CD14-positive monocyte (primary cell): ENCODE measurements at regions not wholly inside any gene's neighbourhood (a gene's known extent, or its start where the extent isn't known, plus 50 kb on each side); places are given as distances from the start of the nearest gene placed in this dataset.
"Not testable (repeated sequence)": the region's sequence is repeated elsewhere in the genome, so short reads cannot be mapped to it uniquely, and the experiment has no call there.

Experiments used
- DNase-seq, 3 donors: peaks; one replicate each; pipeline ENCODE4 v3.0.0-alpha.2; 2011 to 2022
- H2AFZ ChIP-seq: 2 replicates; pipeline ENCODE4 v1.6.0; 2012; ENCODE audit warnings: mild to moderate bottlenecking, low read depth, low read length, inconsistent platforms; ENCODE audit not compliant: insufficient read depth, poor library complexity, severe bottlenecking
- H3K27ac ChIP-seq, 2 donors: 1 replicate in 1 of 2; 2 replicates in 1 of 2; pipeline ENCODE4 v1.5.1; 2012 to 2013; ENCODE audit warnings: low read length in 2 of 2, control low read depth in 1 of 2, inconsistent platforms in 1 of 2, low read depth in 1 of 2, mild to moderate bottlenecking in 1 of 2
- H3K27me3 ChIP-seq, 2 donors: one replicate each; pipeline versions ENCODE4 v1.6.0 to v1.6.1; 2011 to 2013; ENCODE audit warnings: low read length in 2 of 2; ENCODE audit not compliant: control insufficient read depth in 2 of 2, insufficient read depth in 2 of 2
- H3K36me3 ChIP-seq, 2 donors: replicated peaks in 1 of 2; 1 replicate in 1 of 2; 2 replicates in 1 of 2; pipeline versions ENCODE4 v1.5.1 to v1.6.1; 2012 to 2013; ENCODE audit warnings: low read length in 2 of 2, control low read depth in 1 of 2, inconsistent platforms in 1 of 2, mild to moderate bottlenecking in 1 of 2; ENCODE audit not compliant: insufficient read depth in 2 of 2, control insufficient read depth in 1 of 2
- H3K4me1 ChIP-seq, 2 donors: 1 replicate in 1 of 2; 2 replicates in 1 of 2; pipeline versions ENCODE4 v1.5.1 to v1.6.1; 2012 to 2013; ENCODE audit warnings: low read length in 2 of 2, control low read depth in 1 of 2, inconsistent platforms in 1 of 2, mild to moderate bottlenecking in 1 of 2, moderate library complexity in 1 of 2; ENCODE audit not compliant: insufficient read depth in 2 of 2, control insufficient read depth in 1 of 2
- H3K4me2 ChIP-seq: replicated peaks from 2 replicates; pipeline ENCODE3; 2012; ENCODE audit warnings: low read length, moderate library complexity, mild to moderate bottlenecking; ENCODE audit not compliant: poor library complexity, severe bottlenecking; ENCODE audit errors: extremely low read depth
- H3K4me3 ChIP-seq, 3 experiments: fragments of 200-600 bp in 1 of 3; sonication (generic) in 1 of 3; replicated peaks in 1 of 3; 1 replicate in 2 of 3; 2 replicates in 1 of 3; pipeline ENCODE4 v1.5.1; 2011 to 2013; ENCODE audit warnings: low read length in 3 of 3, mild to moderate bottlenecking in 3 of 3, control low read depth in 2 of 3, low read depth in 2 of 3, inconsistent platforms in 1 of 3, moderate library complexity in 1 of 3
- H3K79me2 ChIP-seq: 2 replicates; pipeline ENCODE4 v1.6.0; 2012; ENCODE audit warnings: mild to moderate bottlenecking, control low read depth, inconsistent platforms, low read length, moderate library complexity; ENCODE audit not compliant: insufficient read depth
- H3K9ac ChIP-seq: 2 replicates; pipeline ENCODE4 v1.6.0; 2017; ENCODE audit warnings: low read length, mild to moderate bottlenecking; ENCODE audit not compliant: insufficient read depth, poor library complexity, severe bottlenecking
- H3K9me3 ChIP-seq, 2 donors: replicated peaks in 1 of 2; 1 replicate in 1 of 2; 2 replicates in 1 of 2; pipeline versions ENCODE4 v1.5.1 to v1.6.1; 2012 to 2013; ENCODE audit warnings: low read length in 2 of 2, control low read depth in 1 of 2; ENCODE audit not compliant: control insufficient read depth in 1 of 2, insufficient read depth in 1 of 2
- H4K20me1 ChIP-seq: 2 replicates; pipeline ENCODE4 v1.6.0; 2012; ENCODE audit warnings: mild to moderate bottlenecking, low read length, control low read depth, moderate library complexity; ENCODE audit not compliant: insufficient read depth
- H3K27ac Mint-ChIP-seq, 7 donors: one replicate each; pipeline ENCODE4 v1.8.0; 2020; ENCODE audit warnings: mild to moderate bottlenecking in 7 of 7, mixed read lengths in 7 of 7, moderate library complexity in 6 of 7, inconsistent platforms in 2 of 7
- H3K27me3 Mint-ChIP-seq, 3 donors: one replicate each; pipeline ENCODE4 v1.8.0; 2021 to 2022; ENCODE audit warnings: low read depth in 3 of 3, mild to moderate bottlenecking in 3 of 3, mixed read lengths in 3 of 3, moderate library complexity in 3 of 3, inconsistent platforms in 1 of 3
- H3K36me3 Mint-ChIP-seq, 2 donors: one replicate each; pipeline ENCODE4 v1.8.0; 2020; ENCODE audit warnings: mixed read lengths in 2 of 2, inconsistent platforms in 1 of 2, mild to moderate bottlenecking in 1 of 2
- H3K4me1 Mint-ChIP-seq: one replicate; pipeline ENCODE4 v1.8.0; 2020; ENCODE audit warnings: mild to moderate bottlenecking, mixed read lengths
- H3K4me3 Mint-ChIP-seq, 2 donors: one replicate each; pipeline ENCODE4 v1.8.0; 2020; ENCODE audit warnings: mild to moderate bottlenecking in 2 of 2, mixed read lengths in 2 of 2, moderate library complexity in 1 of 2
- H3K9me3 Mint-ChIP-seq, 7 donors: one replicate each; pipeline ENCODE4 v1.8.0; 2020 to 2022; ENCODE audit warnings: mixed read lengths in 7 of 7, mild to moderate bottlenecking in 6 of 7, moderate library complexity in 6 of 7, inconsistent platforms in 2 of 7
- CTCF ChIP-seq: fragments of 200-600 bp; IDR thresholded peaks from one replicate; pipeline ENCODE4 v1.8.0; 2022; ENCODE audit warnings: antibody characterized with exemption, mild to moderate bottlenecking
- WGBS: methylation state at CpG from one replicate; pipeline ENCODE4 v1.1.5; 2013; ENCODE audit warnings: missing lambda C conversion rate; ENCODE audit not compliant: insufficient coverage; 5-methylcytosine and 5-hydroxymethylcytosine counted together
- intact Hi-C, 2 donors: fragments of 100-400 bp; cut with micrococcal nuclease; formaldehyde crosslinking; loops; one replicate each; pipeline versions ENCODE4 v1.15.0 to v1.15.1; 2023

GRCh38 chr12:131513606-131514005 is 197.3 kb upstream of the SFSWAP start:
- Mint-ChIP-seq H3K4me1 (peaks cover 10% of the 10 kb centered on the region), H3K36me3 (no peaks in the 10 kb centered on the region), H3K27me3 (peaks cover 0 to 2% (median 1%) of the 10 kb centered on the region in 3 donors), H3K9me3 (peaks cover 4 to 27% (median 12%) of the 10 kb centered on the region in 7 donors), H3K27ac (peak overlapping the region in 1 of 7 donors; percentile 12), H3K4me3 (no peak overlapping the region)
- TF ChIP-seq CTCF, result no peak
- H3K79me2 ChIP-seq, result no peaks in the 10 kb centered on the region
- peaks cover 9 to 18% of the 10 kb centered on the region in 2 donors for H3K9me3 ChIP-seq
- no peak for DNase-seq
- no peak overlapping the region for H3K4me2 ChIP-seq
- no peak overlapping the region for H3K9ac ChIP-seq
- no peaks in the 10 kb centered on the region for H3K36me3 ChIP-seq
- H2AFZ ChIP-seq, result no peak overlapping the region
- no peaks in the 10 kb centered on the region for H3K27me3 ChIP-seq
- H3K4me1 ChIP-seq, result peaks cover 7 to 14% of the 10 kb centered on the region in 2 donors
- H3K27ac ChIP-seq, result no peak overlapping the region
- no peak overlapping the region for H3K4me3 ChIP-seq
- 83% methylated on average over 6 of the region's 6 CpGs for WGBS
- intact Hi-C loops, result no loop called here
- H4K20me1 ChIP-seq, result no peaks in the 10 kb centered on the region

GRCh38 chr12:131520553-131520952 is 190.3 kb upstream of the SFSWAP start:
- H3K27ac Mint-ChIP-seq, H4K20me1 ChIP-seq, H3K4me1 ChIP-seq, intact Hi-C loops, H3K4me2 ChIP-seq, DNase-seq, H3K27me3 ChIP-seq, H3K79me2 ChIP-seq, H3K9ac ChIP-seq, H3K4me3 Mint-ChIP-seq, H3K4me1 Mint-ChIP-seq, H3K36me3 Mint-ChIP-seq, H3K27me3 Mint-ChIP-seq, H3K4me3 ChIP-seq, H2AFZ ChIP-seq, H3K27ac ChIP-seq, H3K36me3 ChIP-seq: not testable (repeated sequence)
- peaks cover 9 to 18% of the 10 kb centered on the region in 2 donors for H3K9me3 ChIP-seq
- H3K9me3 Mint-ChIP-seq, result peaks cover 5 to 21% (median 14%) of the 10 kb centered on the region in 7 donors
- WGBS, result 96% methylated on average over 3 of the region's 8 CpGs
